ENCODE measurements at regions not wholly inside any gene's neighbourhood (a gene's known extent, or its start where the extent isn't known, plus 50 kb on each side); places are given as distances from the start of the nearest gene placed in this dataset.
"Not testable (repeated sequence)": the region's sequence is repeated elsewhere in the genome, so short reads cannot be mapped to it uniquely, and the experiment has no call there.

- no peak overlapping the region for H3K4me3 ChIP-seq (ENCODE audit: low read depth in 1 of 2, low read length in 2 of 2)
- H3K27me3 ChIP-seq (ENCODE audit: low read depth, low read length) = no peaks in the 10 kb centered on the region
- no peaks in the 10 kb centered on the region for H3K36me3 ChIP-seq (ENCODE audit: control insufficient read depth in 1 of 2, insufficient read depth in 2 of 2, low read length in 2 of 2)
- H3K9me3 ChIP-seq (ENCODE audit: control insufficient read depth in 1 of 2, low read length in 2 of 2) = no peaks in the 10 kb centered on the region
- no peaks in the 10 kb centered on the region for H3K4me1 ChIP-seq (ENCODE audit: control insufficient read depth in 1 of 2, insufficient read depth in 2 of 2, low read length in 2 of 2)
- H3K27ac ChIP-seq (ENCODE audit: low read length) = no peak overlapping the region
These were observed 186.2 kb upstream of the TNFAIP3 start for GRCh38 chr6:137680705-137681346.

- Histone ChIP-seq H3K9me3 (ENCODE audit: control insufficient read depth in 1 of 2, low read length in 2 of 2) (no peaks in the 10 kb centered on the region), H3K27me3 (ENCODE audit: low read depth, low read length) (no peaks in the 10 kb centered on the region), H3K36me3 (ENCODE audit: control insufficient read depth in 1 of 2, insufficient read depth in 2 of 2, low read length in 2 of 2) (no peaks in the 10 kb centered on the region)
These were observed 185.5 kb upstream of the TNFAIP3 start for GRCh38 chr6:137681445-137682009.

GRCh38 chr6:137682658-137683057 is 184.4 kb upstream of the TNFAIP3 start:
- H3K27me3 ChIP-seq (ENCODE audit: low read depth, low read length); H3K27ac ChIP-seq (ENCODE audit: low read length); H3K4me1 ChIP-seq (ENCODE audit: control insufficient read depth in 1 of 2, insufficient read depth in 2 of 2, low read length in 2 of 2); H3K36me3 ChIP-seq (ENCODE audit: control insufficient read depth in 1 of 2, insufficient read depth in 2 of 2, low read length in 2 of 2); H3K9me3 ChIP-seq (ENCODE audit: control insufficient read depth in 1 of 2, low read length in 2 of 2); H3K4me3 ChIP-seq (ENCODE audit: low read depth in 1 of 2, low read length in 2 of 2): not testable (repeated sequence)

More at GRCh38 chr6:137681445-137682009, 185.5 kb upstream of the TNFAIP3 start:
- no peak overlapping the region for H3K27ac ChIP-seq (ENCODE audit: low read length)
- H3K4me3 ChIP-seq (ENCODE audit: low read depth in 1 of 2, low read length in 2 of 2) = no peak overlapping the region
- no peaks in the 10 kb centered on the region for H3K4me1 ChIP-seq (ENCODE audit: control insufficient read depth in 1 of 2, insufficient read depth in 2 of 2, low read length in 2 of 2)

GRCh38 chr6:137683916-137684315 is 183.1 kb upstream of the TNFAIP3 start:
- no peak overlapping the region for H3K27ac ChIP-seq (ENCODE audit: low read length)
- H3K9me3 ChIP-seq (ENCODE audit: control insufficient read depth in 1 of 2, low read length in 2 of 2) = no peaks in the 10 kb centered on the region
- no peaks in the 10 kb centered on the region for H3K27me3 ChIP-seq (ENCODE audit: low read depth, low read length)
- H3K36me3 ChIP-seq (ENCODE audit: control insufficient read depth in 1 of 2, insufficient read depth in 2 of 2, low read length in 2 of 2) = no peaks in the 10 kb centered on the region
- no peaks in the 10 kb centered on the region for H3K4me1 ChIP-seq (ENCODE audit: control insufficient read depth in 1 of 2, insufficient read depth in 2 of 2, low read length in 2 of 2)
- no peak overlapping the region for H3K4me3 ChIP-seq (ENCODE audit: low read depth in 1 of 2, low read length in 2 of 2)

GRCh38 chr6:137685798-137686375 is 181.2 kb upstream of the TNFAIP3 start:
- Histone ChIP-seq H3K4me3 (ENCODE audit: low read depth in 1 of 2, low read length in 2 of 2) (no peak overlapping the region), H3K27ac (ENCODE audit: low read length) (no peak overlapping the region), H3K36me3 (ENCODE audit: control insufficient read depth in 1 of 2, insufficient read depth in 2 of 2, low read length in 2 of 2) (no peaks in the 10 kb centered on the region), H3K9me3 (ENCODE audit: control insufficient read depth in 1 of 2, low read length in 2 of 2) (no peaks in the 10 kb centered on the region), H3K4me1 (ENCODE audit: control insufficient read depth in 1 of 2, insufficient read depth in 2 of 2, low read length in 2 of 2) (no peaks in the 10 kb centered on the region), H3K27me3 (ENCODE audit: low read depth, low read length) (no peaks in the 10 kb centered on the region)

- Histone ChIP-seq H3K27me3 (ENCODE audit: low read depth, low read length) (no peaks in the 10 kb centered on the region), H3K4me1 (ENCODE audit: control insufficient read depth in 1 of 2, insufficient read depth in 2 of 2, low read length in 2 of 2) (no peaks in the 10 kb centered on the region), H3K36me3 (ENCODE audit: control insufficient read depth in 1 of 2, insufficient read depth in 2 of 2, low read length in 2 of 2) (no peaks in the 10 kb centered on the region), H3K4me3 (ENCODE audit: low read depth in 1 of 2, low read length in 2 of 2) (no peak overlapping the region), H3K9me3 (ENCODE audit: control insufficient read depth in 1 of 2, low read length in 2 of 2) (no peaks in the 10 kb centered on the region), H3K27ac (ENCODE audit: low read length) (no peak overlapping the region)
These were observed 179.2 kb upstream of the TNFAIP3 start for GRCh38 chr6:137687818-137688217.

- no peaks in the 10 kb centered on the region for H3K4me1 ChIP-seq (ENCODE audit: control insufficient read depth in 1 of 2, insufficient read depth in 2 of 2, low read length in 2 of 2)
- no peaks in the 10 kb centered on the region for H3K27me3 ChIP-seq (ENCODE audit: low read depth, low read length)
- H3K4me3 ChIP-seq (ENCODE audit: low read depth in 1 of 2, low read length in 2 of 2) = no peak overlapping the region
- no peaks in the 10 kb centered on the region for H3K9me3 ChIP-seq (ENCODE audit: control insufficient read depth in 1 of 2, low read length in 2 of 2)
- no peaks in the 10 kb centered on the region for H3K36me3 ChIP-seq (ENCODE audit: control insufficient read depth in 1 of 2, insufficient read depth in 2 of 2, low read length in 2 of 2)
- no peak overlapping the region for H3K27ac ChIP-seq (ENCODE audit: low read length)
These were observed 178.7 kb upstream of the TNFAIP3 start for GRCh38 chr6:137688230-137688971.

GRCh38 chr6:137689377-137689776 is 177.7 kb upstream of the TNFAIP3 start:
- H3K36me3 ChIP-seq (ENCODE audit: control insufficient read depth in 1 of 2, insufficient read depth in 2 of 2, low read length in 2 of 2) = no peaks in the 10 kb centered on the region
- H3K27me3 ChIP-seq (ENCODE audit: low read depth, low read length) = no peaks in the 10 kb centered on the region
- no peaks in the 10 kb centered on the region for H3K4me1 ChIP-seq (ENCODE audit: control insufficient read depth in 1 of 2, insufficient read depth in 2 of 2, low read length in 2 of 2)
- no peak overlapping the region for H3K27ac ChIP-seq (ENCODE audit: low read length)
- no peak overlapping the region for H3K4me3 ChIP-seq (ENCODE audit: low read depth in 1 of 2, low read length in 2 of 2)
- no peaks in the 10 kb centered on the region for H3K9me3 ChIP-seq (ENCODE audit: control insufficient read depth in 1 of 2, low read length in 2 of 2)

- no peak overlapping the region for H3K27ac ChIP-seq (ENCODE audit: low read length)
- H3K4me1 ChIP-seq (ENCODE audit: control insufficient read depth in 1 of 2, insufficient read depth in 2 of 2, low read length in 2 of 2) = peaks cover 0 to 2% of the 10 kb centered on the region in 2 donors
These were observed 177.0 kb upstream of the TNFAIP3 start for GRCh38 chr6:137690034-137690433.

GRCh38 chr6:137690721-137691120 is 176.3 kb upstream of the TNFAIP3 start:
- no peak overlapping the region for H3K4me3 ChIP-seq (ENCODE audit: low read depth in 1 of 2, low read length in 2 of 2)
- H3K36me3 ChIP-seq (ENCODE audit: control insufficient read depth in 1 of 2, insufficient read depth in 2 of 2, low read length in 2 of 2) = no peaks in the 10 kb centered on the region
- no peaks in the 10 kb centered on the region for H3K9me3 ChIP-seq (ENCODE audit: control insufficient read depth in 1 of 2, low read length in 2 of 2)
- no peak overlapping the region for H3K27ac ChIP-seq (ENCODE audit: low read length)
- H3K27me3 ChIP-seq (ENCODE audit: low read depth, low read length) = no peaks in the 10 kb centered on the region
- H3K4me1 ChIP-seq (ENCODE audit: control insufficient read depth in 1 of 2, insufficient read depth in 2 of 2, low read length in 2 of 2) = peaks cover 0 to 9% of the 10 kb centered on the region in 2 donors

More at GRCh38 chr6:137690034-137690433, 177.0 kb upstream of the TNFAIP3 start:
- no peaks in the 10 kb centered on the region for H3K36me3 ChIP-seq (ENCODE audit: control insufficient read depth in 1 of 2, insufficient read depth in 2 of 2, low read length in 2 of 2)
- H3K4me3 ChIP-seq (ENCODE audit: low read depth in 1 of 2, low read length in 2 of 2) = no peak overlapping the region
- no peaks in the 10 kb centered on the region for H3K27me3 ChIP-seq (ENCODE audit: low read depth, low read length)
- H3K9me3 ChIP-seq (ENCODE audit: control insufficient read depth in 1 of 2, low read length in 2 of 2) = no peaks in the 10 kb centered on the region

GRCh38 chr6:137692308-137692707 is 174.8 kb upstream of the TNFAIP3 start:
- Histone ChIP-seq H3K4me1 (ENCODE audit: control insufficient read depth in 1 of 2, insufficient read depth in 2 of 2, low read length in 2 of 2) (peaks cover 7 to 20% of the 10 kb centered on the region in 2 donors), H3K27ac (ENCODE audit: low read length) (no peak overlapping the region), H3K27me3 (ENCODE audit: low read depth, low read length) (no peaks in the 10 kb centered on the region), H3K4me3 (ENCODE audit: low read depth in 1 of 2, low read length in 2 of 2) (no peak overlapping the region), H3K9me3 (ENCODE audit: control insufficient read depth in 1 of 2, low read length in 2 of 2) (no peaks in the 10 kb centered on the region), H3K36me3 (ENCODE audit: control insufficient read depth in 1 of 2, insufficient read depth in 2 of 2, low read length in 2 of 2) (no peaks in the 10 kb centered on the region)

All from muscle layer of duodenum (tissue), 2 donors.